K562 (cell line): ENCODE measurements at regions not wholly inside any gene's neighbourhood (a gene's known extent, or its start where the extent isn't known, plus 50 kb on each side); places are given as distances from the start of the nearest gene placed in this dataset.

Source experiments
- ATAC-seq: fragments of 200-7000 bp; cut with Tn5 transposase; 3 replicates; pipeline ENCODE4 v1.9.1; 2020; ENCODE audit warnings: moderate library complexity
- BruUV-seq: library from RNA; stranded (reverse); fragments of 400-500 nt; replicated peaks from 2 replicates; lab custom pipeline; 2021; lab: Mats Ljungman, UMichigan
- CTCF ChIA-PET: fragments of 300-600 bp; formaldehyde crosslinking; extraction: SDS; loops from one replicate; lab custom pipeline; 2021; ENCODE audit warnings: low intra/inter-chr PET ratio; lab: Yijun Ruan, JAX
- POLR2A ChIA-PET: fragments of 300-600, 350-650 bp; sonication (Branson Sonifier 250); formaldehyde crosslinking; extraction: SDS; loops from one replicate; lab custom pipeline; 2021; ENCODE audit warnings: antibody characterized with exemption, inconsistent platforms; lab: Yijun Ruan, JAX
- DNase-seq, 4 experiments: peaks; one replicate each; pipeline versions ENCODE4 v3.0.0 to v3.0.0-alpha.2; 2011 to 2018; ENCODE audit warnings: low spot score in 3 of 4, mixed read lengths in 3 of 4; ENCODE audit errors: extremely low read depth in 1 of 4
- FAIRE-seq: peaks from 2 replicates; lab custom pipeline; 2011; peaks lifted over from hg19 to GRCh38; lab: Jason Lieb, UNC
- H2AFZ ChIP-seq: 2 replicates; pipeline ENCODE4 v1.6.0; 2011; ENCODE audit warnings: low read depth, low read length, control low read depth, inconsistent platforms
- H3K27ac ChIP-seq: fragments of 200-600 bp; 3 replicates; pipeline ENCODE4 v1.8.0; 2011; ENCODE audit warnings: low read depth, mild to moderate bottlenecking, control low read depth, inconsistent platforms, low read length, moderate library complexity, mixed read lengths; ENCODE audit errors: extremely low read depth
- H3K27me3 ChIP-seq, 2 experiments: fragments of 300-600 bp in 1 of 2; 2 replicates in 1 of 2; 3 replicates in 1 of 2; pipeline versions ENCODE4 v1.6.0 to v1.8.0; 2011; ENCODE audit warnings: inconsistent platforms in 2 of 2, low read length in 2 of 2, mild to moderate bottlenecking in 1 of 2, mixed read lengths in 1 of 2, moderate library complexity in 1 of 2; ENCODE audit not compliant: control insufficient read depth in 2 of 2, insufficient read depth in 2 of 2
- H3K36me3 ChIP-seq: fragments of 300-600 bp; 3 replicates; pipeline ENCODE4 v1.8.0; 2011; ENCODE audit warnings: mild to moderate bottlenecking, low read length, inconsistent platforms; ENCODE audit not compliant: control insufficient read depth, insufficient read depth
- H3K4me1 ChIP-seq, 2 experiments: fragments of 200-600 bp in 1 of 2; replicated peaks in 1 of 2; 2 replicates in 1 of 2; 3 replicates in 1 of 2; pipeline versions ENCODE4 v1.5.1 to v1.8.0; 2011; ENCODE audit warnings: inconsistent platforms in 2 of 2, low read length in 2 of 2, mild to moderate bottlenecking in 1 of 2, mixed read lengths in 1 of 2, moderate library complexity in 1 of 2; ENCODE audit not compliant: control insufficient read depth in 2 of 2, insufficient read depth in 2 of 2
- H3K4me2 ChIP-seq: 2 replicates; pipeline ENCODE4 v1.6.1; 2011; ENCODE audit warnings: low read length, control low read depth, inconsistent platforms, mixed read lengths; ENCODE audit not compliant: insufficient read depth
- H3K4me3 ChIP-seq: fragments of 200-600 bp; sonication (generic), shearing (Covaris generic); 2 replicates; pipeline ENCODE4 v1.5.1; 2016; ENCODE audit warnings: control low read depth, inconsistent platforms
- H3K79me2 ChIP-seq: fragments of 200-600 bp; 3 replicates; pipeline ENCODE4 v1.8.0; 2011; ENCODE audit warnings: low read length, inconsistent platforms; ENCODE audit not compliant: control insufficient read depth, insufficient read depth
- H3K9ac ChIP-seq, 2 experiments: 2 replicates each; pipeline versions ENCODE4 v1.6.0 to v1.6.1; 2011; ENCODE audit warnings: low read depth in 2 of 2, low read length in 2 of 2, control low read depth in 1 of 2, inconsistent platforms in 1 of 2, mild to moderate bottlenecking in 1 of 2, mixed read lengths in 1 of 2; ENCODE audit not compliant: insufficient read depth in 1 of 2
- H3K9me1 ChIP-seq: one replicate; pipeline ENCODE4 v1.6.0; 2011; ENCODE audit warnings: inconsistent platforms, mild to moderate bottlenecking, low read length, moderate library complexity; ENCODE audit not compliant: control insufficient read depth, insufficient read depth
- H3K9me3 ChIP-seq: replicated peaks from 2 replicates; pipeline ENCODE4 v1.5.1; 2011; ENCODE audit warnings: low read depth, low read length, inconsistent platforms; ENCODE audit not compliant: control insufficient read depth, insufficient read depth
- H4K20me1 ChIP-seq: replicated peaks from 2 replicates; pipeline ENCODE4 v1.6.1; 2011; ENCODE audit warnings: low read length, inconsistent platforms, mixed read lengths; ENCODE audit not compliant: control insufficient read depth, insufficient read depth
- BHLHE40 ChIP-seq: IDR thresholded peaks from 2 replicates; pipeline ENCODE4 v1.6.1; 2011; ENCODE audit warnings: low read length, improper control_type of control experiment
- MYC ChIP-seq, 2 experiments: fragments of 250-450 bp in 1 of 2; sonication (Bioruptor Pico) in 1 of 2; IDR thresholded peaks; 2 replicates each; pipeline versions ENCODE4 v1.5.1 to v1.6.1; 2012 to 2021; ENCODE audit warnings: low read depth in 2 of 2, borderline replicate concordance in 1 of 2, improper control_type of control experiment in 1 of 2, low read length in 1 of 2, mild to moderate bottlenecking in 1 of 2, moderate library complexity in 1 of 2
- POLR2A ChIP-seq: fragments of 450-650 bp; conservative IDR thresholded peaks from 2 replicates; pipeline ENCODE4 v1.6.1; 2016
- SMARCE1 ChIP-seq: fragments of 450-650 bp; IDR thresholded peaks from 2 replicates; pipeline ENCODE4 v1.7.1; 2016; ENCODE audit warnings: mild to moderate bottlenecking
- SREBF2 ChIP-seq: sonication (generic); formaldehyde crosslinking; IDR thresholded peaks from 2 replicates; pipeline ENCODE4 v1.4.0; 2020; ENCODE audit warnings: mild to moderate bottlenecking, missing genetic modification reagents
- ZNF263 ChIP-seq: sonication (generic); formaldehyde crosslinking; IDR thresholded peaks from 2 replicates; pipeline ENCODE4 v1.8.0; 2022; ENCODE audit warnings: mild to moderate bottlenecking, missing genetic modification reagents, borderline replicate concordance
- ZNF311 ChIP-seq: fragments of 250-450 bp; sonication (Bioruptor Pico); IDR thresholded peaks from 2 replicates; pipeline ENCODE4 v1.4.0; 2020; ENCODE audit warnings: mild to moderate bottlenecking, moderate library complexity
- ZNF316 ChIP-seq: fragments of 450-650 bp; IDR thresholded peaks from 2 replicates; pipeline ENCODE4 v1.6.1; 2016
- WGBS: fragments of 100-300 bp; shearing (Covaris generic); methylation state at CpG from one replicate; pipeline ENCODE4 v1.1.6; 2016; ENCODE audit warnings: low coverage, mixed read lengths; ENCODE audit not compliant: insufficient coverage; ENCODE audit errors: missing lambda C conversion rate; 5-methylcytosine and 5-hydroxymethylcytosine counted together
- in situ Hi-C: fragments of 300-500 bp; cut with MboI; formaldehyde crosslinking; loops from 4 replicates; pipeline ENCODE4 v1.15.0; 2018; ENCODE audit warnings: inconsistent platforms, mixed read lengths
- intact Hi-C: fragments of 100-400 bp; cut with micrococcal nuclease; formaldehyde crosslinking; loops from 2 replicates; pipeline ENCODE4 v1.14.2; 2022
- TF ChIP-seq, protein P1 (sequence below): fragments of 450-650 bp; IDR thresholded peaks from 2 replicates; pipeline ENCODE4 v1.6.1; 2016; ENCODE audit warnings: mild to moderate bottlenecking, moderate library complexity
- TF ChIP-seq, protein P2 (sequence below): fragments of 250-450 bp; sonication (Bioruptor Pico); IDR thresholded peaks from 2 replicates; pipeline ENCODE4 v1.8.0; 2022; ENCODE audit warnings: moderate library complexity, mild to moderate bottlenecking, inconsistent platforms

DNA sequence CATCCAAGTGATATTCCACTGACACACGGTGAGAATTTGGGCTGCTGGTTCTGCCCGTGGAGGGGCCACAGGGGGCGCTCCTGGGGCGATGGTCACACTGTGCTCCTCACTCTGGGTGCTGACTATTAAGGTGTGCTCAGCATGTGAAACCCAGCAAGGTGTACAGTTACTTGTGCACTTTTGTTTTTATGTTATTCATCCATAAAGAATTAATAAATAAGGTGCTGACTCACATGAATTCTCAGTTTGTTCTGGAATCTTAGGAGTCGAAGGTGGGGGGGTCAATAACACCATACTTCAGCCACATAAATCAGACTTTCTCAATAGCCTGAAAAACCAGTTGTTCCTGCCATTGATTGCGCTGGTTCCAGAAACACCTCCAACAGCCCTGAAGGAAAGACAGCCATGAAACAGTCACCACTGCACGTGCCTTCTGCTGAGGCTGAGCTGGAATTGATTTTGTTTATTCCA is 53.5 kb upstream of the SPATA12 start:
- peak overlapping the region; percentile 61; the same call in 2 of the 3 replicates for H3K27ac ChIP-seq
- peak overlapping the region; percentile 63 for H3K4me2 ChIP-seq
- in situ Hi-C loops (no loop called here), intact Hi-C loops (loop anchor here (5.0 kb wide), 2 partner anchors 70 to 85 kb away; no protein-coding TSS in a partner anchor)
- ChIA-PET CTCF (interaction anchor here (0.6 kb wide), 1 partner anchor 90 kb away, joined by 5 read pairs; no protein-coding TSS in a partner anchor), POLR2A (interaction anchor here (0.5 to 0.8 kb wide), 2 partner anchors 20 to 333 kb away, joined by 3 to 4 read pairs; no protein-coding TSS in a partner anchor)
- H3K9me1 ChIP-seq, result no peaks in the 10 kb centered on the region
- no peaks in the 10 kb centered on the region for H3K36me3 ChIP-seq
- peak; percentile 90 for ATAC-seq
- peaks cover 7 to 25% of the 10 kb centered on the region in 2 experiments; a peak in 3 of 5 replicates for H3K4me1 ChIP-seq
- H3K9me3 ChIP-seq, result no peaks in the 10 kb centered on the region
- FAIRE-seq, result no peak
- no peaks in the 10 kb centered on the region for H4K20me1 ChIP-seq
- BruUV-seq, result no TSS peak
- peak; percentile 40 to 64 (median 45) for DNase-seq
- H3K9ac ChIP-seq, result no peak overlapping the region
- no peaks in the 10 kb centered on the region for H3K79me2 ChIP-seq
- H3K4me3 ChIP-seq, result no peak overlapping the region
- H2AFZ ChIP-seq, result peak overlapping the region; percentile 87
- no peaks in the 10 kb centered on the region for H3K27me3 ChIP-seq
- WGBS, result 7% methylated on average over 6 of the region's 7 CpGs
- TF ChIP-seq, protein P1, sequence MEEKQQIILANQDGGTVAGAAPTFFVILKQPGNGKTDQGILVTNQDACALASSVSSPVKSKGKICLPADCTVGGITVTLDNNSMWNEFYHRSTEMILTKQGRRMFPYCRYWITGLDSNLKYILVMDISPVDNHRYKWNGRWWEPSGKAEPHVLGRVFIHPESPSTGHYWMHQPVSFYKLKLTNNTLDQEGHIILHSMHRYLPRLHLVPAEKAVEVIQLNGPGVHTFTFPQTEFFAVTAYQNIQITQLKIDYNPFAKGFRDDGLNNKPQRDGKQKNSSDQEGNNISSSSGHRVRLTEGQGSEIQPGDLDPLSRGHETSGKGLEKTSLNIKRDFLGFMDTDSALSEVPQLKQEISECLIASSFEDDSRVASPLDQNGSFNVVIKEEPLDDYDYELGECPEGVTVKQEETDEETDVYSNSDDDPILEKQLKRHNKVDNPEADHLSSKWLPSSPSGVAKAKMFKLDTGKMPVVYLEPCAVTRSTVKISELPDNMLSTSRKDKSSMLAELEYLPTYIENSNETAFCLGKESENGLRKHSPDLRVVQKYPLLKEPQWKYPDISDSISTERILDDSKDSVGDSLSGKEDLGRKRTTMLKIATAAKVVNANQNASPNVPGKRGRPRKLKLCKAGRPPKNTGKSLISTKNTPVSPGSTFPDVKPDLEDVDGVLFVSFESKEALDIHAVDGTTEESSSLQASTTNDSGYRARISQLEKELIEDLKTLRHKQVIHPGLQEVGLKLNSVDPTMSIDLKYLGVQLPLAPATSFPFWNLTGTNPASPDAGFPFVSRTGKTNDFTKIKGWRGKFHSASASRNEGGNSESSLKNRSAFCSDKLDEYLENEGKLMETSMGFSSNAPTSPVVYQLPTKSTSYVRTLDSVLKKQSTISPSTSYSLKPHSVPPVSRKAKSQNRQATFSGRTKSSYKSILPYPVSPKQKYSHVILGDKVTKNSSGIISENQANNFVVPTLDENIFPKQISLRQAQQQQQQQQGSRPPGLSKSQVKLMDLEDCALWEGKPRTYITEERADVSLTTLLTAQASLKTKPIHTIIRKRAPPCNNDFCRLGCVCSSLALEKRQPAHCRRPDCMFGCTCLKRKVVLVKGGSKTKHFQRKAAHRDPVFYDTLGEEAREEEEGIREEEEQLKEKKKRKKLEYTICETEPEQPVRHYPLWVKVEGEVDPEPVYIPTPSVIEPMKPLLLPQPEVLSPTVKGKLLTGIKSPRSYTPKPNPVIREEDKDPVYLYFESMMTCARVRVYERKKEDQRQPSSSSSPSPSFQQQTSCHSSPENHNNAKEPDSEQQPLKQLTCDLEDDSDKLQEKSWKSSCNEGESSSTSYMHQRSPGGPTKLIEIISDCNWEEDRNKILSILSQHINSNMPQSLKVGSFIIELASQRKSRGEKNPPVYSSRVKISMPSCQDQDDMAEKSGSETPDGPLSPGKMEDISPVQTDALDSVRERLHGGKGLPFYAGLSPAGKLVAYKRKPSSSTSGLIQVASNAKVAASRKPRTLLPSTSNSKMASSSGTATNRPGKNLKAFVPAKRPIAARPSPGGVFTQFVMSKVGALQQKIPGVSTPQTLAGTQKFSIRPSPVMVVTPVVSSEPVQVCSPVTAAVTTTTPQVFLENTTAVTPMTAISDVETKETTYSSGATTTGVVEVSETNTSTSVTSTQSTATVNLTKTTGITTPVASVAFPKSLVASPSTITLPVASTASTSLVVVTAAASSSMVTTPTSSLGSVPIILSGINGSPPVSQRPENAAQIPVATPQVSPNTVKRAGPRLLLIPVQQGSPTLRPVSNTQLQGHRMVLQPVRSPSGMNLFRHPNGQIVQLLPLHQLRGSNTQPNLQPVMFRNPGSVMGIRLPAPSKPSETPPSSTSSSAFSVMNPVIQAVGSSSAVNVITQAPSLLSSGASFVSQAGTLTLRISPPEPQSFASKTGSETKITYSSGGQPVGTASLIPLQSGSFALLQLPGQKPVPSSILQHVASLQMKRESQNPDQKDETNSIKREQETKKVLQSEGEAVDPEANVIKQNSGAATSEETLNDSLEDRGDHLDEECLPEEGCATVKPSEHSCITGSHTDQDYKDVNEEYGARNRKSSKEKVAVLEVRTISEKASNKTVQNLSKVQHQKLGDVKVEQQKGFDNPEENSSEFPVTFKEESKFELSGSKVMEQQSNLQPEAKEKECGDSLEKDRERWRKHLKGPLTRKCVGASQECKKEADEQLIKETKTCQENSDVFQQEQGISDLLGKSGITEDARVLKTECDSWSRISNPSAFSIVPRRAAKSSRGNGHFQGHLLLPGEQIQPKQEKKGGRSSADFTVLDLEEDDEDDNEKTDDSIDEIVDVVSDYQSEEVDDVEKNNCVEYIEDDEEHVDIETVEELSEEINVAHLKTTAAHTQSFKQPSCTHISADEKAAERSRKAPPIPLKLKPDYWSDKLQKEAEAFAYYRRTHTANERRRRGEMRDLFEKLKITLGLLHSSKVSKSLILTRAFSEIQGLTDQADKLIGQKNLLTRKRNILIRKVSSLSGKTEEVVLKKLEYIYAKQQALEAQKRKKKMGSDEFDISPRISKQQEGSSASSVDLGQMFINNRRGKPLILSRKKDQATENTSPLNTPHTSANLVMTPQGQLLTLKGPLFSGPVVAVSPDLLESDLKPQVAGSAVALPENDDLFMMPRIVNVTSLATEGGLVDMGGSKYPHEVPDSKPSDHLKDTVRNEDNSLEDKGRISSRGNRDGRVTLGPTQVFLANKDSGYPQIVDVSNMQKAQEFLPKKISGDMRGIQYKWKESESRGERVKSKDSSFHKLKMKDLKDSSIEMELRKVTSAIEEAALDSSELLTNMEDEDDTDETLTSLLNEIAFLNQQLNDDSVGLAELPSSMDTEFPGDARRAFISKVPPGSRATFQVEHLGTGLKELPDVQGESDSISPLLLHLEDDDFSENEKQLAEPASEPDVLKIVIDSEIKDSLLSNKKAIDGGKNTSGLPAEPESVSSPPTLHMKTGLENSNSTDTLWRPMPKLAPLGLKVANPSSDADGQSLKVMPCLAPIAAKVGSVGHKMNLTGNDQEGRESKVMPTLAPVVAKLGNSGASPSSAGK, result 0 out of 2 replicates have a peak, but pooled peaks have one; percentile 29
- TF ChIP-seq MYC (IDR thresholded peaks at IDR 0.05; ENCODE audit: low read depth, low read length), result 0 out of 2 replicates have a peak, but pooled peaks have one; percentile 12
- no peak for TF ChIP-seq MYC (CRISPR knock-in tag; IDR thresholded peaks at IDR 0.05; ENCODE audit: borderline replicate concordance, low read depth)
- TF ChIP-seq ZNF263 (CRISPR knock-in tag), result peak; percentile 35; the same call in 1 of the 2 replicates
- peak; percentile 51; the same call in 1 of the 2 replicates for TF ChIP-seq ZNF316
- no peak for TF ChIP-seq SREBF2 (CRISPR knock-in tag)
- peak; percentile 45; the same call in 1 of the 2 replicates for TF ChIP-seq BHLHE40
- TF ChIP-seq ZNF311 (CRISPR knock-in tag), result no peak
- TF ChIP-seq, protein P2, sequence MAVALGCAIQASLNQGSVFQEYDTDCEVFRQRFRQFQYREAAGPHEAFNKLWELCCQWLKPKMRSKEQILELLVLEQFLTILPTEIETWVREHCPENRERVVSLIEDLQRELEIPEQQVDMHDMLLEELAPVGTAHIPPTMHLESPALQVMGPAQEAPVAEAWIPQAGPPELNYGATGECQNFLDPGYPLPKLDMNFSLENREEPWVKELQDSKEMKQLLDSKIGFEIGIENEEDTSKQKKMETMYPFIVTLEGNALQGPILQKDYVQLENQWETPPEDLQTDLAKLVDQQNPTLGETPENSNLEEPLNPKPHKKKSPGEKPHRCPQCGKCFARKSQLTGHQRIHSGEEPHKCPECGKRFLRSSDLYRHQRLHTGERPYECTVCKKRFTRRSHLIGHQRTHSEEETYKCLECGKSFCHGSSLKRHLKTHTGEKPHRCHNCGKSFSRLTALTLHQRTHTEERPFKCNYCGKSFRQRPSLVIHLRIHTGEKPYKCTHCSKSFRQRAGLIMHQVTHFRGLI (CRISPR knock-in tag), result no peak
- TF ChIP-seq POLR2A, result no peak
- no peak for TF ChIP-seq SMARCE1
